ENCODE measurements at regions not wholly inside any gene's neighbourhood (a gene's known extent, or its start where the extent isn't known, plus 50 kb on each side); places are given as distances from the start of the nearest gene placed in this dataset.

- no peak for DNase-seq
Measured at GRCh38 chr14:46279776-46280175, 371.8 kb downstream of the RPL10L start.

GRCh38 chr14:46279327-46279726, 372.3 kb downstream of the RPL10L start:
- no peak for DNase-seq

GRCh38 chr14:46259536-46259935, 392.0 kb downstream of the RPL10L start:
- DNase-seq, result no peak

- no peak for DNase-seq
Measured at GRCh38 chr14:46256381-46256780, 395.2 kb downstream of the RPL10L start.

GRCh38 chr14:46250113-46250703, 401.4 kb downstream of the RPL10L start:
- DNase-seq, result peak; percentile 11

GRCh38 chr14:46248001-46248630, 403.5 kb downstream of the RPL10L start:
- no peak for DNase-seq

GRCh38 chr14:46245276-46245675, 406.3 kb downstream of the RPL10L start:
- DNase-seq, result no peak

- no peak for DNase-seq
Measured at GRCh38 chr14:46233786-46234185, 417.8 kb downstream of the RPL10L start.

- DNase-seq, result no peak
Measured at GRCh38 chr14:46230540-46230939, 421.0 kb downstream of the RPL10L start.

GRCh38 chr14:46215801-46216200, 435.8 kb downstream of the RPL10L start:
- no peak for DNase-seq

GRCh38 chr14:46198676-46199075, 452.9 kb downstream of the RPL10L start:
- DNase-seq, result no peak

GRCh38 chr14:46197856-46198255, 453.7 kb downstream of the RPL10L start:
- DNase-seq, result peak; percentile 0
